GM10248 (cell line): ENCODE measurements at regions not wholly inside any gene's neighbourhood (a gene's known extent, or its start where the extent isn't known, plus 50 kb on each side); places are given as distances from the start of the nearest gene placed in this dataset.

Source experiments
- CTCF ChIA-PET: fragments of 300-600 bp; sonication (Branson Sonifier 250); formaldehyde crosslinking; extraction: SDS; loops from one replicate; lab custom pipeline; 2021; ENCODE audit warnings: antibody characterized with exemption; lab: Yijun Ruan, JAX
- POLR2A ChIA-PET: fragments of 350-650 bp; sonication (Branson Sonifier 250); formaldehyde crosslinking; extraction: SDS; loops from one replicate; lab custom pipeline; 2020; ENCODE audit warnings: antibody characterized with exemption; lab: Yijun Ruan, JAX
- DNase-seq: peaks from one replicate; pipeline ENCODE4 v3.0.0; 2012; ENCODE audit errors: extremely low spot score
- CTCF ChIP-seq: IDR thresholded peaks from 2 replicates; pipeline ENCODE4 v1.5.1; 2012; ENCODE audit warnings: mild to moderate bottlenecking, low read depth; ENCODE audit errors: extremely low read depth, missing control alignments, control extremely low read depth

GRCh38 chr4:140309124-140309870, 64.1 kb upstream of the SCOC start:
- CTCF ChIA-PET = interaction anchor here (1.4 to 1.6 kb wide), 3 partner anchors 17 to 541 kb away, joined by 3 to 6 read pairs (median 4); no protein-coding TSS in a partner anchor
- TF ChIP-seq CTCF = peak; percentile 2
- POLR2A ChIA-PET = no interaction called here
- no peak for DNase-seq

- TF ChIP-seq CTCF = no peak
- no peak for DNase-seq
- POLR2A ChIA-PET = no interaction called here
- CTCF ChIA-PET = interaction anchor here (1.4 to 1.6 kb wide), 3 partner anchors 18 to 541 kb away, joined by 3 to 6 read pairs (median 4); no protein-coding TSS in a partner anchor
These were observed 64.9 kb upstream of the SCOC start for GRCh38 chr4:140308366-140309123.

GRCh38 chr4:140305053-140305452, 68.4 kb upstream of the SCOC start:
- ChIA-PET POLR2A (no interaction called here), CTCF (interaction anchor here (1.0 to 1.8 kb wide), 3 partner anchors 8 to 55 kb away, joined by 3 to 4 read pairs (median 4); no protein-coding TSS in a partner anchor)

GRCh38 chr4:140304346-140304745, 69.1 kb upstream of the SCOC start:
- no peak for TF ChIP-seq CTCF
- ChIA-PET CTCF (interaction anchor here (1.0 kb wide), 1 partner anchor 9 kb away, joined by 3 read pairs; no protein-coding TSS in a partner anchor), POLR2A (no interaction called here)
- DNase-seq = no peak

More at GRCh38 chr4:140305053-140305452, 68.4 kb upstream of the SCOC start:
- TF ChIP-seq CTCF = no peak
- no peak for DNase-seq

GRCh38 chr4:140302151-140302859, 71.1 kb upstream of the SCOC start:
- POLR2A ChIA-PET = no interaction called here
- CTCF ChIA-PET = interaction anchor here (0.9 to 1.7 kb wide), 2 partner anchors 8 to 9 kb away, joined by 3 to 4 read pairs; no protein-coding TSS in a partner anchor
- DNase-seq = no peak
- TF ChIP-seq CTCF = no peak
